Liver (tissue), 8 donors: ENCODE measurements at regions not wholly inside any gene's neighbourhood (a gene's known extent, or its start where the extent isn't known, plus 50 kb on each side); places are given as distances from the start of the nearest gene placed in this dataset.

Experiments used
- DNase-seq: peaks from one replicate; pipeline ENCODE4 v3.0.0-alpha.2; 2017; ENCODE audit warnings: low spot score
- H3K27ac ChIP-seq, 2 donors: one replicate each; pipeline ENCODE4 v1.7.0; 2013; ENCODE audit warnings: inconsistent platforms in 2 of 2, low read length in 2 of 2, control low read depth in 1 of 2, low read depth in 1 of 2, mild to moderate bottlenecking in 1 of 2
- H3K27me3 ChIP-seq, 4 donors: one replicate each; pipeline versions ENCODE4 v1.6.1 to v1.7.0; 2013; ENCODE audit warnings: low read length in 3 of 4, inconsistent platforms in 1 of 4, mild to moderate bottlenecking in 1 of 4, moderate library complexity in 1 of 4; ENCODE audit not compliant: control insufficient read depth in 4 of 4, insufficient read depth in 4 of 4
- H3K36me3 ChIP-seq, 4 donors: one replicate each; pipeline versions ENCODE4 v1.6.1 to v1.7.0; 2013; ENCODE audit warnings: low read length in 3 of 4, mild to moderate bottlenecking in 3 of 4, low read depth in 1 of 4, moderate library complexity in 1 of 4; ENCODE audit not compliant: control insufficient read depth in 4 of 4, insufficient read depth in 3 of 4
- H3K4me1 ChIP-seq, 4 donors: one replicate each; pipeline versions ENCODE4 v1.6.1 to v1.7.0; 2013; ENCODE audit warnings: low read length in 3 of 4, mild to moderate bottlenecking in 3 of 4, moderate library complexity in 1 of 4; ENCODE audit not compliant: control insufficient read depth in 4 of 4, insufficient read depth in 4 of 4
- H3K4me3 ChIP-seq, 3 donors: one replicate each; pipeline versions ENCODE4 v1.6.1 to v1.7.0; 2013; ENCODE audit warnings: low read length in 3 of 3, control low read depth in 1 of 3, low read depth in 1 of 3, mild to moderate bottlenecking in 1 of 3
- H3K9ac ChIP-seq, 2 donors: one replicate each; pipeline ENCODE4 v1.7.0; 2013; ENCODE audit warnings: low read length in 2 of 2, mild to moderate bottlenecking in 2 of 2, moderate library complexity in 2 of 2, control low read depth in 1 of 2, low read depth in 1 of 2
- H3K9me3 ChIP-seq, 4 donors: one replicate each; pipeline versions ENCODE4 v1.6.1 to v1.7.0; 2013; ENCODE audit warnings: low read length in 3 of 4; ENCODE audit not compliant: control insufficient read depth in 4 of 4
- EGR1 ChIP-seq, 2 donors: IDR thresholded peaks; 2 replicates each; pipeline ENCODE4 v1.6.1; 2016 to 2018; ENCODE audit warnings: antibody characterized with exemption in 2 of 2, low read depth in 2 of 2
- FOXA1 ChIP-seq: IDR thresholded peaks from 2 replicates; pipeline ENCODE4 v1.6.1; 2016; ENCODE audit warnings: antibody characterized with exemption
- FOXA2 ChIP-seq: IDR thresholded peaks from 2 replicates; pipeline ENCODE4 v1.6.1; 2016; ENCODE audit warnings: antibody characterized with exemption
- GABPA ChIP-seq, 2 donors: IDR thresholded peaks in 1 of 2; conservative IDR thresholded peaks in 1 of 2; 2 replicates each; pipeline ENCODE4 v1.6.1; 2016; ENCODE audit warnings: antibody characterized with exemption in 2 of 2, mild to moderate bottlenecking in 1 of 2, moderate library complexity in 1 of 2
- HNF4A ChIP-seq, 2 donors: conservative IDR thresholded peaks; 2 replicates each; pipeline ENCODE4 v1.6.1; 2016; ENCODE audit warnings: antibody characterized with exemption in 2 of 2, mild to moderate bottlenecking in 2 of 2
- HNF4G ChIP-seq: IDR thresholded peaks from 2 replicates; pipeline ENCODE4 v1.6.1; 2016; ENCODE audit warnings: antibody characterized with exemption
- JUND ChIP-seq, 2 donors: IDR thresholded peaks; 2 replicates each; pipeline ENCODE4 v1.6.1; 2016; ENCODE audit warnings: antibody characterized with exemption in 2 of 2
- NR2F2 ChIP-seq: IDR thresholded peaks from 2 replicates; pipeline ENCODE4 v1.6.1; 2016; ENCODE audit warnings: antibody characterized with exemption
- RAD21 ChIP-seq, 2 donors: IDR thresholded peaks; 2 replicates each; pipeline ENCODE4 v1.6.1; 2016; ENCODE audit warnings: antibody characterized with exemption in 2 of 2, mild to moderate bottlenecking in 2 of 2
- SP1 ChIP-seq: IDR thresholded peaks from 2 replicates; pipeline ENCODE4 v1.6.1; 2018; ENCODE audit warnings: antibody characterized with exemption, mild to moderate bottlenecking
- TAF1 ChIP-seq: conservative IDR thresholded peaks from 2 replicates; pipeline ENCODE4 v1.6.1; 2016; ENCODE audit warnings: antibody characterized with exemption, mild to moderate bottlenecking
- YY1 ChIP-seq: IDR thresholded peaks from 2 replicates; pipeline ENCODE4 v1.6.1; 2016; ENCODE audit warnings: antibody characterized with exemption, mild to moderate bottlenecking
- WGBS: extraction: QIAGEN DNeasy Blood & Tissue Kit; methylation state at CpG from one replicate; pipeline ENCODE4 v1.1.7; 2013; 5-methylcytosine and 5-hydroxymethylcytosine counted together
- TF ChIP-seq, protein P1 (sequence below): fragments of 150-350 bp; IDR thresholded peaks from 2 replicates; pipeline ENCODE4 v1.5.1; 2017; ENCODE audit warnings: improper control_type of control experiment, low read depth, low read length; ENCODE audit not compliant: missing input control
- TF ChIP-seq, protein P2 (sequence below): IDR thresholded peaks from 2 replicates; pipeline ENCODE4 v1.6.1; 2016; ENCODE audit warnings: antibody characterized with exemption
- TF ChIP-seq, protein P3 (sequence below): IDR thresholded peaks from 2 replicates; pipeline ENCODE4 v1.6.1; 2016; ENCODE audit warnings: antibody characterized with exemption
- TF ChIP-seq, protein P4 (sequence below): IDR thresholded peaks from 2 replicates; pipeline ENCODE4 v1.6.1; 2016; ENCODE audit warnings: antibody characterized with exemption
- TF ChIP-seq, protein P5 (sequence below): IDR thresholded peaks from 2 replicates; pipeline ENCODE4 v1.6.1; 2016; ENCODE audit warnings: antibody characterized with exemption, mild to moderate bottlenecking
- donor health status: healthy.
- donor health status: healthy.
- donor health status: healthy.
- donor health status: healthy.
- donor health status: healthy.

DNA sequence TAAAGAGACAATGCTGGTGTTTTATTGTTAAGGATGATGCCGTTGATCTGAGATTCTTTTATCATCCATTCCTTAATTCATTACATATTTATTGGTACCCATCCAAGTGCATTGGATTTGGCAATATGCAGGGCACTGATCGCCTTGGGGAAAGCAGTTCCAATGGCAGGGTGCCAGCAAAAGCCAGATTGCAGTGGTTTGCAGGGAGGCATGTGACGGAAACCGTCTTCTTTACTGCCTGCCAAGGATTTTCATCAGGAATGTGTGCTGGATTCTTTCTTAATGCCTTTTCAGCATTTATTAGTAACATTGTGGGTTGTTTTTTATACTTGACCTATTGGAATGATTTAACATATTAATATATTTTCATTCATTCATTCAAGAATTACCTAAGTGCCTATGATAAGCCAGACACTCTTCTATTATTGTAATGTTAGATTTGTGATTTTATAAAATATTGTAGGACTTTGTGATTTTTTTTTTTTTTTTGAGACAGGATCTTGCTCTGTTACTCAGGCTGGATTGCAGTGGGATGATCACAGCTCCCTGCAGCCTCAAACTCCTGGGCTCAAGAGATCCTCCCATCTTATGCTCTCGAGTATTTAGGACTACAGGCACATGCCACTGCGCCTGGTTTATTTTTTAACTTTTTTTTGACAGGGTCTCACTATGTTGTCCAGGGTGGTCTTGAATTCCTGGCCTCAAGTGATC is 93.4 kb upstream of the TNRC6A start:
- no peak overlapping the region for H3K27ac ChIP-seq
- peaks cover 0 to 4% (median 2%) of the 10 kb centered on the region in 4 donors for H3K4me1 ChIP-seq
- DNase-seq = no peak
- 29% methylated on average over 6 of the region's 6 CpGs for WGBS
- no peaks in the 10 kb centered on the region for H3K9me3 ChIP-seq
- H3K9ac ChIP-seq = no peak overlapping the region
- TF ChIP-seq, protein P1, sequence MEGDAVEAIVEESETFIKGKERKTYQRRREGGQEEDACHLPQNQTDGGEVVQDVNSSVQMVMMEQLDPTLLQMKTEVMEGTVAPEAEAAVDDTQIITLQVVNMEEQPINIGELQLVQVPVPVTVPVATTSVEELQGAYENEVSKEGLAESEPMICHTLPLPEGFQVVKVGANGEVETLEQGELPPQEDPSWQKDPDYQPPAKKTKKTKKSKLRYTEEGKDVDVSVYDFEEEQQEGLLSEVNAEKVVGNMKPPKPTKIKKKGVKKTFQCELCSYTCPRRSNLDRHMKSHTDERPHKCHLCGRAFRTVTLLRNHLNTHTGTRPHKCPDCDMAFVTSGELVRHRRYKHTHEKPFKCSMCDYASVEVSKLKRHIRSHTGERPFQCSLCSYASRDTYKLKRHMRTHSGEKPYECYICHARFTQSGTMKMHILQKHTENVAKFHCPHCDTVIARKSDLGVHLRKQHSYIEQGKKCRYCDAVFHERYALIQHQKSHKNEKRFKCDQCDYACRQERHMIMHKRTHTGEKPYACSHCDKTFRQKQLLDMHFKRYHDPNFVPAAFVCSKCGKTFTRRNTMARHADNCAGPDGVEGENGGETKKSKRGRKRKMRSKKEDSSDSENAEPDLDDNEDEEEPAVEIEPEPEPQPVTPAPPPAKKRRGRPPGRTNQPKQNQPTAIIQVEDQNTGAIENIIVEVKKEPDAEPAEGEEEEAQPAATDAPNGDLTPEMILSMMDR = no peak
- TF ChIP-seq YY1 (no peak), RAD21 (IDR thresholded peaks at IDR 0.05) (peak; percentile 22 to 24), FOXA1 (no peak), HNF4A (conservative IDR thresholded peaks at IDR 0.05) (peak in 1 of 2 donors; percentile 16), EGR1 (IDR thresholded peaks at IDR 0.05; ENCODE audit: low read depth in 2 of 2) (no peak), HNF4G (no peak), NR2F2 (peak; percentile 9), FOXA2 (no peak)
- TF ChIP-seq, protein P2, sequence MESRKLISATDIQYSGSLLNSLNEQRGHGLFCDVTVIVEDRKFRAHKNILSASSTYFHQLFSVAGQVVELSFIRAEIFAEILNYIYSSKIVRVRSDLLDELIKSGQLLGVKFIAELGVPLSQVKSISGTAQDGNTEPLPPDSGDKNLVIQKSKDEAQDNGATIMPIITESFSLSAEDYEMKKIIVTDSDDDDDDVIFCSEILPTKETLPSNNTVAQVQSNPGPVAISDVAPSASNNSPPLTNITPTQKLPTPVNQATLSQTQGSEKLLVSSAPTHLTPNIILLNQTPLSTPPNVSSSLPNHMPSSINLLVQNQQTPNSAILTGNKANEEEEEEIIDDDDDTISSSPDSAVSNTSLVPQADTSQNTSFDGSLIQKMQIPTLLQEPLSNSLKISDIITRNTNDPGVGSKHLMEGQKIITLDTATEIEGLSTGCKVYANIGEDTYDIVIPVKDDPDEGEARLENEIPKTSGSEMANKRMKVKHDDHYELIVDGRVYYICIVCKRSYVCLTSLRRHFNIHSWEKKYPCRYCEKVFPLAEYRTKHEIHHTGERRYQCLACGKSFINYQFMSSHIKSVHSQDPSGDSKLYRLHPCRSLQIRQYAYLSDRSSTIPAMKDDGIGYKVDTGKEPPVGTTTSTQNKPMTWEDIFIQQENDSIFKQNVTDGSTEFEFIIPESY = no peak
- TF ChIP-seq, protein P3, sequence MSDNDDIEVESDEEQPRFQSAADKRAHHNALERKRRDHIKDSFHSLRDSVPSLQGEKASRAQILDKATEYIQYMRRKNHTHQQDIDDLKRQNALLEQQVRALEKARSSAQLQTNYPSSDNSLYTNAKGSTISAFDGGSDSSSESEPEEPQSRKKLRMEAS = peak; percentile 9
- H3K27me3 ChIP-seq = no peaks in the 10 kb centered on the region
- no peak overlapping the region for H3K4me3 ChIP-seq
- H3K36me3 ChIP-seq = no peaks in the 10 kb centered on the region

DNA sequence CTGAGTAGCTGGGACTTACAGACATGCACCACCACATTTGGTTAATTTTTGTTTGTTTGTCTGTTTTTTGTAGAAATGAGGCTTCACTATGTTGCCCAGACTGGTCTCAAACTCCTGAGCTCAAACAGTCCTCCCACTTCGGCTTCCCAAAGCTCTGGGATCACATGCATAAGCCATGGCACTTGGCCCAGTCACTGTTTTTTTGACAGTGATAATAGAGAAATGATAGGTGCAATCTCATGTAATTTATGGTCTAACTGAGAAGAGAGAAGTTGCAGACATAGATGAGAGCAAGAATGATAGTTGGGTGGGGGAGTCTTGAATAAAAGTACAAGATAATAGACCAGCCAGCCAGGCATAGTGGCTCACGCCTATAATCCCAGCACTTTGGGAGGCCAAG is 89.7 kb upstream of the TNRC6A start:
- DNase-seq = no peak
- WGBS = 87% methylated on average over 2 of the region's 2 CpGs
- TF ChIP-seq NR2F2 (no peak), SP1 (no peak)
- no peaks in the 10 kb centered on the region for H3K9me3 ChIP-seq
- peaks cover 0 to 4% (median 2%) of the 10 kb centered on the region in 4 donors for H3K4me1 ChIP-seq
- H3K4me3 ChIP-seq = no peak overlapping the region
- no peak overlapping the region for H3K9ac ChIP-seq
- H3K27me3 ChIP-seq = no peaks in the 10 kb centered on the region
- no peaks in the 10 kb centered on the region for H3K36me3 ChIP-seq
- no peak overlapping the region for H3K27ac ChIP-seq

DNA sequence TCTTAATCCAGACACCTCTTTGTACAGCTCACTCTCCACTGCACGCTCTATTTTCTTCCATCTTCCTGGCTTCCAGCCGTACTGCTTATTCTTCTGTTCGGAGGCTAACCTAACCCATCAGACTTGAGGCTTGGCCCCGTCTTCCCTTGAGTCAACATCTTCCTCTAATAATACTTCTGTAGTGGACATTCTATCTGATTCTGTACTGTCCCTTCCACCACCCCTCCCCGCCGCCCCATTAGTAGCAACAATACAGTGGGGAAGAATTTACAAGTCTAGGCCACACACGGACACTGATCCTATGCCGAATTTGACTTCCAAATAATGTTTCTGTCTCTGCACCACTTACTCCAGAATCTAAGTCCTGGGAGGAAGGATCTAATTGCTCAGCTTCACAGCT is 86.0 kb upstream of the TNRC6A start:
- 84% methylated on average over 8 of the region's 8 CpGs for WGBS
- no peak overlapping the region for H3K4me3 ChIP-seq
- H3K27me3 ChIP-seq = no peaks in the 10 kb centered on the region
- peaks cover 0 to 1% (median 0%) of the 10 kb centered on the region in 4 donors for H3K4me1 ChIP-seq
- H3K27ac ChIP-seq = no peak overlapping the region
- no peak for DNase-seq
- no peak overlapping the region for H3K9ac ChIP-seq
- H3K9me3 ChIP-seq = no peaks in the 10 kb centered on the region
- H3K36me3 ChIP-seq = no peaks in the 10 kb centered on the region
- TF ChIP-seq FOXA1 (no peak), FOXA2 (no peak), RAD21 (IDR thresholded peaks at IDR 0.05) (no peak), JUND (IDR thresholded peaks at IDR 0.05) (no peak), SP1 (no peak), EGR1 (IDR thresholded peaks at IDR 0.05; ENCODE audit: low read depth in 2 of 2) (no peak), NR2F2 (no peak), YY1 (no peak), GABPA (IDR thresholded peaks at IDR 0.05 in 1 of 2, conservative IDR thresholded peaks at IDR 0.05 in 1 of 2) (no peak), TAF1 (no peak)
- TF ChIP-seq, protein P4, sequence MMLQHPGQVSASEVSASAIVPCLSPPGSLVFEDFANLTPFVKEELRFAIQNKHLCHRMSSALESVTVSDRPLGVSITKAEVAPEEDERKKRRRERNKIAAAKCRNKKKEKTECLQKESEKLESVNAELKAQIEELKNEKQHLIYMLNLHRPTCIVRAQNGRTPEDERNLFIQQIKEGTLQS = no peak
- TF ChIP-seq, protein P2 = no peak
- TF ChIP-seq, protein P3 = no peak
- TF ChIP-seq, protein P5, sequence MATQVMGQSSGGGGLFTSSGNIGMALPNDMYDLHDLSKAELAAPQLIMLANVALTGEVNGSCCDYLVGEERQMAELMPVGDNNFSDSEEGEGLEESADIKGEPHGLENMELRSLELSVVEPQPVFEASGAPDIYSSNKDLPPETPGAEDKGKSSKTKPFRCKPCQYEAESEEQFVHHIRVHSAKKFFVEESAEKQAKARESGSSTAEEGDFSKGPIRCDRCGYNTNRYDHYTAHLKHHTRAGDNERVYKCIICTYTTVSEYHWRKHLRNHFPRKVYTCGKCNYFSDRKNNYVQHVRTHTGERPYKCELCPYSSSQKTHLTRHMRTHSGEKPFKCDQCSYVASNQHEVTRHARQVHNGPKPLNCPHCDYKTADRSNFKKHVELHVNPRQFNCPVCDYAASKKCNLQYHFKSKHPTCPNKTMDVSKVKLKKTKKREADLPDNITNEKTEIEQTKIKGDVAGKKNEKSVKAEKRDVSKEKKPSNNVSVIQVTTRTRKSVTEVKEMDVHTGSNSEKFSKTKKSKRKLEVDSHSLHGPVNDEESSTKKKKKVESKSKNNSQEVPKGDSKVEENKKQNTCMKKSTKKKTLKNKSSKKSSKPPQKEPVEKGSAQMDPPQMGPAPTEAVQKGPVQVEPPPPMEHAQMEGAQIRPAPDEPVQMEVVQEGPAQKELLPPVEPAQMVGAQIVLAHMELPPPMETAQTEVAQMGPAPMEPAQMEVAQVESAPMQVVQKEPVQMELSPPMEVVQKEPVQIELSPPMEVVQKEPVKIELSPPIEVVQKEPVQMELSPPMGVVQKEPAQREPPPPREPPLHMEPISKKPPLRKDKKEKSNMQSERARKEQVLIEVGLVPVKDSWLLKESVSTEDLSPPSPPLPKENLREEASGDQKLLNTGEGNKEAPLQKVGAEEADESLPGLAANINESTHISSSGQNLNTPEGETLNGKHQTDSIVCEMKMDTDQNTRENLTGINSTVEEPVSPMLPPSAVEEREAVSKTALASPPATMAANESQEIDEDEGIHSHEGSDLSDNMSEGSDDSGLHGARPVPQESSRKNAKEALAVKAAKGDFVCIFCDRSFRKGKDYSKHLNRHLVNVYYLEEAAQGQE = no peak
